Tibial nerve (tissue), 4 donors: ENCODE measurements at regions not wholly inside any gene's neighbourhood (a gene's known extent, or its start where the extent isn't known, plus 50 kb on each side); places are given as distances from the start of the nearest gene placed in this dataset.

Experiments used
- DNase-seq, 2 donors: peaks; one replicate each; pipeline ENCODE4 v3.0.0-alpha.2; 2019; ENCODE audit warnings: low spot score in 2 of 2
- H3K27ac ChIP-seq, 4 donors: fragments of 200-600 bp; sonication (generic) in 3 of 4; one replicate each; pipeline ENCODE4 v1.5.1; 2017 to 2019; ENCODE audit warnings: mild to moderate bottlenecking in 1 of 4
- H3K27me3 ChIP-seq, 2 donors: fragments of 200-600 bp; sonication (generic) in 1 of 2; one replicate each; pipeline versions ENCODE4 v1.5.1 to v1.6.0; 2017 to 2019
- H3K36me3 ChIP-seq, 3 donors: fragments of 200-600 bp; sonication (generic); one replicate each; pipeline ENCODE4 v1.5.1; 2018 to 2019
- H3K4me1 ChIP-seq, 4 donors: fragments of 200-600 bp; sonication (generic) in 3 of 4; one replicate each; pipeline ENCODE4 v1.5.1; 2017 to 2019
- H3K4me3 ChIP-seq, 4 donors: fragments of 200-600 bp; sonication (generic) in 3 of 4; one replicate each; pipeline ENCODE4 v1.5.1; 2017 to 2019; ENCODE audit warnings: mild to moderate bottlenecking in 1 of 4, moderate library complexity in 1 of 4
- H3K9me3 ChIP-seq, 4 donors: fragments of 200-600 bp; sonication (generic) in 3 of 4; one replicate each; pipeline ENCODE4 v1.5.1; 2017 to 2019
- EP300 ChIP-seq, 2 donors: sonication (generic); formaldehyde crosslinking; IDR thresholded peaks; one replicate each; pipeline ENCODE4 v1.6.1; 2017; ENCODE audit warnings: antibody characterized with exemption in 2 of 2, mild to moderate bottlenecking in 1 of 2
- POLR2A ChIP-seq, 2 donors: fragments of 450-650 bp; IDR thresholded peaks; one replicate each; pipeline ENCODE4 v1.6.1; 2017; ENCODE audit warnings: antibody characterized with exemption in 2 of 2, mild to moderate bottlenecking in 2 of 2, moderate library complexity in 2 of 2
- WGBS, 2 donors: methylation state at CpG; one replicate each; pipeline ENCODE4 v1.1.5; 2018; 5-methylcytosine and 5-hydroxymethylcytosine counted together
- TF ChIP-seq, protein P1 (sequence below), 5 experiments: fragments of 200-600 bp in 3 of 5; fragments of 450-650 bp in 2 of 5; sonication (generic) in 3 of 5; IDR thresholded peaks; one replicate each; pipeline ENCODE4 v1.5.1; 2016 to 2019; ENCODE audit warnings: antibody characterized with exemption in 5 of 5, mild to moderate bottlenecking in 3 of 5, moderate library complexity in 2 of 5

DNA sequence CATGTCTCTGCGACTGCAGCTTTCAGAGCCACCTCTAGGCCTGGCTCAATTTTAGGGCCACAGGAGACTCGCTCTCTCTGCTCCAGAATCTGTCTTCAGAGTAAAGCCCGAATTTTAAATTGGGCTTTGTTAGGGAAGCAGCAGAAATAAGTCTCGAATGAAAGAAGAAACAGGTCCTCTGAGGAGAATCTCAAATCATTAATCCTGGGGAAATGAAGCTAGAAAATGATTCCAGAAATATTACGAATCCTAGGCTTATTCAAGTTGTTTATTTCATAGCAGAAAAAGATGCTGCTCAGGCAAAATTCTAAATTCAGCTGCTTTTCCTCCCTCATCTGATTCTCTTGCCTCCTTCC, 114.2 kb upstream of the THBS1 start:
- Histone ChIP-seq H3K4me3 (no peak overlapping the region), H3K36me3 (no peaks in the 10 kb centered on the region), H3K27ac (peak overlapping the region in 3 of 4 donors; percentile 37 to 66 (median 56)), H3K9me3 (no peaks in the 10 kb centered on the region), H3K27me3 (no peaks in the 10 kb centered on the region), H3K4me1 (peaks cover 0 to 17% (median 0%) of the 10 kb centered on the region in 4 donors)
- TF ChIP-seq, protein P1, sequence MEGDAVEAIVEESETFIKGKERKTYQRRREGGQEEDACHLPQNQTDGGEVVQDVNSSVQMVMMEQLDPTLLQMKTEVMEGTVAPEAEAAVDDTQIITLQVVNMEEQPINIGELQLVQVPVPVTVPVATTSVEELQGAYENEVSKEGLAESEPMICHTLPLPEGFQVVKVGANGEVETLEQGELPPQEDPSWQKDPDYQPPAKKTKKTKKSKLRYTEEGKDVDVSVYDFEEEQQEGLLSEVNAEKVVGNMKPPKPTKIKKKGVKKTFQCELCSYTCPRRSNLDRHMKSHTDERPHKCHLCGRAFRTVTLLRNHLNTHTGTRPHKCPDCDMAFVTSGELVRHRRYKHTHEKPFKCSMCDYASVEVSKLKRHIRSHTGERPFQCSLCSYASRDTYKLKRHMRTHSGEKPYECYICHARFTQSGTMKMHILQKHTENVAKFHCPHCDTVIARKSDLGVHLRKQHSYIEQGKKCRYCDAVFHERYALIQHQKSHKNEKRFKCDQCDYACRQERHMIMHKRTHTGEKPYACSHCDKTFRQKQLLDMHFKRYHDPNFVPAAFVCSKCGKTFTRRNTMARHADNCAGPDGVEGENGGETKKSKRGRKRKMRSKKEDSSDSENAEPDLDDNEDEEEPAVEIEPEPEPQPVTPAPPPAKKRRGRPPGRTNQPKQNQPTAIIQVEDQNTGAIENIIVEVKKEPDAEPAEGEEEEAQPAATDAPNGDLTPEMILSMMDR (IDR thresholded peaks at IDR 0.05), result no peak
- no peak for TF ChIP-seq EP300 (IDR thresholded peaks at IDR 0.05)
- TF ChIP-seq POLR2A (IDR thresholded peaks at IDR 0.05), result no peak
- DNase-seq, result no peak
- 55 to 59% methylated on average over 5 of the region's 5 CpGs for WGBS, 2 donors

DNA sequence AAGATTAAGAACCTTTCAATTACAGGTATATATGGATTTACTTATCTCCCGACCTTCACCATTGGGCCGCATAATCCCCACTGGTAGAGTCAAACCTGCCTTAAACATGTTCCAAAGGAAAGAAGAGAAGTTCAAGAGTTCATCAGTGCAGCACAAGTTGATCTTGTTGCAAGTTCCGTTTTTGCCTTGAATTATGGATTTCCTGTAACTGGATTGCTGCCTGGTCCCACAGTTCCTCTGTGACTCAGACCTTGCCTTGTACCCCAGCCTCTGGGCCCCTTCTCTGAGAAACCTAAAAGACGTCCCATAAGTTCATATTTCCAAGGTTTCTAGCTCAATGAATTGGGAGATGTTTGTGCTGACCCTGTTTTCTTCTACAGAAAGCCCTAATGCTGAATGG, 112.5 kb upstream of the THBS1 start:
- Histone ChIP-seq H3K4me3 (no peak overlapping the region), H3K36me3 (no peaks in the 10 kb centered on the region), H3K4me1 (peaks cover 0 to 21% (median 0%) of the 10 kb centered on the region in 4 donors), H3K27ac (peak overlapping the region in 2 of 4 donors; percentile 20 to 37), H3K27me3 (no peaks in the 10 kb centered on the region), H3K9me3 (no peaks in the 10 kb centered on the region)
- DNase-seq, result no peak
- TF ChIP-seq EP300 (IDR thresholded peaks at IDR 0.05), result peak; percentile 49 to 78
- TF ChIP-seq, protein P1 (IDR thresholded peaks at IDR 0.05), result no peak
- 73 to 75% methylated on average over 4 of the region's 4 CpGs for WGBS, 2 donors

DNA sequence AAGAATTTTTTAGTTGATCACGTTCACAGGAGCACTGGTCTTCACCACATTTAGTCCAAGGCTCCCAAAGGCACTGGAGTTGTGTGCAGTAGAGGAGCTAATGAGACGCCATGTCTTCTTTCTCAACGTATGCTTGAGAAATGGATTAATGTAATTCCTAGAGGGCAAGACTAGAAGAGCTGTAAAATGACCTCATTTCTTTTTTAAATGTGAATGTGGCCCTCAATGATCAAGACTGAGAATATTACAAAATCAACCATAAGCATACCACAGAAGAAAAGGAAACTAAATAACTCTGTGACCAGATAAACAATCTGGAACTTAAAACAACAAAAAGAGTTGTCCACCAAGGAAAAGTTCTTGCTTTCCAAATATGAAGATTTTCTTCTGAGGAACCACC, 112.1 kb upstream of the THBS1 start:
- Histone ChIP-seq H3K4me3 (no peak overlapping the region), H3K36me3 (no peaks in the 10 kb centered on the region), H3K9me3 (no peaks in the 10 kb centered on the region), H3K27ac (peak overlapping the region in 2 of 4 donors; percentile 20 to 37), H3K27me3 (no peaks in the 10 kb centered on the region), H3K4me1 (peaks cover 0 to 26% (median 2%) of the 10 kb centered on the region in 4 donors)
- WGBS, 2 donors, result 84 to 90% methylated on average over 3 of the region's 3 CpGs
- DNase-seq, result no peak
- no peak for TF ChIP-seq POLR2A (IDR thresholded peaks at IDR 0.05)
- TF ChIP-seq EP300 (IDR thresholded peaks at IDR 0.05), result no peak
- TF ChIP-seq, protein P1 (IDR thresholded peaks at IDR 0.05), result no peak

DNA sequence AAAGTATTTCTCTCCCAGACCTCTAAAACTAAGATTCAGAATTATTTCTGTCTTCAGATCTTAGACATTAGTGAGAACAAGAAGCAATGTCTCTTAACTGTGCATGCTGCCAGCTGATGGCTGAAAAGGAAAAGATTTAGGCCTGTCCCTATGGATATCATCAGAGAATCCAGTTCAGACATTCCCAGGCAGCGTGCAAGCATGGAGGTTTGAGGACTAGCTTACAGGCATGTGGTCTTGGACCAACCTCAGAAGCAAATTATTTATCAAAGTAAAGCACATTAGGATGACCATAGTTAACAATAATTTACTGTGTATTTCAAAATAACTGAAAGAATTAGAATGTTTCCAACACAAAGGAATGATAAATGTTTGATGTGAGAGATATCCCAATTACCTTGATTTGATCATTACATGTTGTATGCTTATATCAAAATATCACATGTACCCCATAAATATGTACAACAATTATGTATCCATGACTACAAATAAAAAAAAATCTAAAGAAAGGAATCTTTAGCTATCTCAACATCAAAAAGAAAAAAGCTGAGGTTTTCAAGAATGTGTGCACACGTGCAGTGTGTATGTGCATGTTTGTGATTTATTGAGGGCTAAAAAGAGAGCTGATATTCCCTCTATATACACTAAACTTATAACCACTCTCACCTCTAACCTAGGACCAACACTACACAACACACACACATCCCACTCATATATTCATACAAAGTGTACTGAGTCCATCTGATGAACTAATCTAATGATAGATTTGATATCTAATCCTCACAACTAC, 108.9 kb upstream of the THBS1 start:
- Histone ChIP-seq H3K27me3 (no peaks in the 10 kb centered on the region), H3K4me1 (peaks cover 0 to 21% (median 2%) of the 10 kb centered on the region in 4 donors), H3K4me3 (no peak overlapping the region), H3K36me3 (no peaks in the 10 kb centered on the region), H3K27ac (peak overlapping the region; percentile 43 to 87 (median 72)), H3K9me3 (no peaks in the 10 kb centered on the region)
- TF ChIP-seq, protein P1 (IDR thresholded peaks at IDR 0.05), result no peak
- no peak for TF ChIP-seq POLR2A (IDR thresholded peaks at IDR 0.05)
- TF ChIP-seq EP300 (IDR thresholded peaks at IDR 0.05), result no peak
- WGBS, 2 donors, result 88 to 89% methylated on average over 2 of the region's 2 CpGs
- no peak for DNase-seq

DNA sequence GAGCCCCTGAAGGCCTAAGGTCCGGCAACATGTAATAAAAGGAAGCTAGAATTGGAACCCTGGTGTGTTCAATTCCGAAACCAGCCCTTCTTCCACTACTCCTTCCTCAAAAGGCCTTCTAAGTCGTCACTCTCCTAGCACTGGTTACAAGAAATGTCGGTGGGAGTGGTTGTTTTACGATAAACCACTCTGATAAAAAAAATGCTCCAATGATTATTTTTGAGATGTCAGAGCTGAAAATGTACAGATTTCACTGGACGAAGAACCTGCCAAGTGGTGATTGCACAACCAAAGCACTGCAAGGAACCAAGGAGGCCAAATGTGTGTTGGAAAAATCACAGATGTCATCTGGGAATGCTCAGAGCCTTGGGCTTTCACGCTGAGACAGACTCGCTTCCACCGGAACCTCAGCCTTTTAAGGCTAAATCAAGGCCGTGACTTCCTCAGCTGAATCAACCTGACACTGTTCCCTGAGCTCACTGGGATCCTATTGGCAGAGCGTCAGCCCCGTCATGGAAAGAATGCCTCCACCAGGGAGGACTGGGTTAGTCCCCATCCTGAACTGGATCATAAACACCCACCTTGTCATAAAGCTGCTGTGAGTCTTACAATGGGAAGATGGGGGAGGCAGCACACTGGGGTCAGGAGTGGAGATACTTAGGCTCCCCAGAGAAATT, 108.1 kb upstream of the THBS1 start:
- Histone ChIP-seq H3K27me3 (no peaks in the 10 kb centered on the region), H3K4me3 (no peak overlapping the region), H3K36me3 (no peaks in the 10 kb centered on the region), H3K9me3 (no peaks in the 10 kb centered on the region), H3K4me1 (peaks cover 0 to 21% (median 2%) of the 10 kb centered on the region in 4 donors), H3K27ac (peak overlapping the region; percentile 43 to 87 (median 80))
- peak; percentile 55 to 88 for TF ChIP-seq EP300 (IDR thresholded peaks at IDR 0.05)
- TF ChIP-seq POLR2A (IDR thresholded peaks at IDR 0.05), result no peak
- 61 to 65% methylated on average over 11 to 12 of the region's 12 CpGs for WGBS, 2 donors
- peak; percentile 76 to 79 for DNase-seq
